ENCODE measurements at regions not wholly inside any gene's neighbourhood (a gene's known extent, or its start where the extent isn't known, plus 50 kb on each side); places are given as distances from the start of the nearest gene placed in this dataset.

DNA sequence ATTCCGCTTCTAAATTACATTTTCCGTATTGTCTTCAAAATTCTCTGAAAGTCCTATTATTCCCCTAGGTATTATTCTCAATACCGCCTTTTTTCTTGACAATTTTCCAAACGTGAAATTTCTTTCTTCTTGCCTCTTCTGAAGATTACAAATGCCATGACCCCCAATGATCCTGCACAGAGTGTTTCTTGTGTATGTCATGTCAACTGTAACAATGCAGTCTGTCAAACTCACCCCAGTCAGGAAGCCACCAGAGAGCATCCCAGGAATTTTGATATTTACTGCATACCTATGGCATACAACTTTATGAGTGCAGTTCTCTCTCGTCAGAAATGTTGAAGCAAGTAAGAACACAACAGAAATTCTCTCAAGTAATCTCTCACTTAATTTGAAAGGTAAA is 847.3 kb upstream of the CDH8 start:
- H3K4me3 ChIP-seq, result no peak overlapping the region
- H3K27ac ChIP-seq, result no peak overlapping the region
- intact Hi-C loops (cut with DNase I), result no loop called here
- H3K4me1 ChIP-seq, result no peaks in the 10 kb centered on the region
- DNase-seq (ENCODE audit: low spot score in 2 of 2), result no peak
- H3K27me3 ChIP-seq, result no peaks in the 10 kb centered on the region
- no peaks in the 10 kb centered on the region for H3K36me3 ChIP-seq
- H3K9me3 ChIP-seq, result no peaks in the 10 kb centered on the region
- TF ChIP-seq CTCF (IDR thresholded peaks at IDR 0.05), result no peak

GRCh38 chr16:62882552-62883221 is 846.4 kb upstream of the CDH8 start:
- no peaks in the 10 kb centered on the region for H3K4me1 ChIP-seq
- H3K27me3 ChIP-seq, result no peaks in the 10 kb centered on the region
- no peak overlapping the region for H3K4me3 ChIP-seq
- H3K9me3 ChIP-seq, result no peaks in the 10 kb centered on the region
- DNase-seq (ENCODE audit: low spot score in 2 of 2), result no peak
- no peaks in the 10 kb centered on the region for H3K36me3 ChIP-seq
- intact Hi-C loops (cut with DNase I), result no loop called here
- no peak overlapping the region for H3K27ac ChIP-seq
- TF ChIP-seq CTCF (IDR thresholded peaks at IDR 0.05), result no peak

- Histone ChIP-seq H3K9me3 (no peaks in the 10 kb centered on the region), H3K4me1 (no peaks in the 10 kb centered on the region)
- intact Hi-C loops (cut with DNase I), result no loop called here
Measured at GRCh38 chr16:62876133-62876532, 839.9 kb upstream of the CDH8 start.

GRCh38 chr16:62872339-62872738 is 836.1 kb upstream of the CDH8 start:
- Histone ChIP-seq H3K27ac (no peak overlapping the region), H3K4me3 (no peak overlapping the region), H3K9me3 (no peaks in the 10 kb centered on the region), H3K27me3 (no peaks in the 10 kb centered on the region), H3K4me1 (no peaks in the 10 kb centered on the region), H3K36me3 (no peaks in the 10 kb centered on the region)
- no peak for DNase-seq (ENCODE audit: low spot score in 2 of 2)
- intact Hi-C loops (cut with DNase I), result no loop called here
- TF ChIP-seq CTCF (IDR thresholded peaks at IDR 0.05), result no peak

More at GRCh38 chr16:62876133-62876532, 839.9 kb upstream of the CDH8 start:
- no peak for DNase-seq (ENCODE audit: low spot score in 2 of 2)
- Histone ChIP-seq H3K27ac (no peak overlapping the region), H3K27me3 (no peaks in the 10 kb centered on the region), H3K36me3 (no peaks in the 10 kb centered on the region), H3K4me3 (no peak overlapping the region)
- TF ChIP-seq CTCF (IDR thresholded peaks at IDR 0.05), result no peak

- intact Hi-C loops (cut with DNase I), result no loop called here
Measured at GRCh38 chr16:62870554-62870953, 834.3 kb upstream of the CDH8 start.

More at GRCh38 chr16:62870554-62870953, 834.3 kb upstream of the CDH8 start:
- H3K36me3 ChIP-seq, result no peaks in the 10 kb centered on the region
- no peak for DNase-seq (ENCODE audit: low spot score in 2 of 2)
- H3K4me1 ChIP-seq, result no peaks in the 10 kb centered on the region
- no peaks in the 10 kb centered on the region for H3K27me3 ChIP-seq
- no peak overlapping the region for H3K27ac ChIP-seq
- no peaks in the 10 kb centered on the region for H3K9me3 ChIP-seq
- H3K4me3 ChIP-seq, result no peak overlapping the region
- no peak for TF ChIP-seq CTCF (IDR thresholded peaks at IDR 0.05)

Data from ascending aorta (tissue), 2 donors.